ENCODE measurements at regions not wholly inside any gene's neighbourhood (a gene's known extent, or its start where the extent isn't known, plus 50 kb on each side); places are given as distances from the start of the nearest gene placed in this dataset.

- ATAC-seq: no peak
These were observed 582.9 kb downstream of the BRD1 start for GRCh38 chr22:49244466-49245420.

DNA sequence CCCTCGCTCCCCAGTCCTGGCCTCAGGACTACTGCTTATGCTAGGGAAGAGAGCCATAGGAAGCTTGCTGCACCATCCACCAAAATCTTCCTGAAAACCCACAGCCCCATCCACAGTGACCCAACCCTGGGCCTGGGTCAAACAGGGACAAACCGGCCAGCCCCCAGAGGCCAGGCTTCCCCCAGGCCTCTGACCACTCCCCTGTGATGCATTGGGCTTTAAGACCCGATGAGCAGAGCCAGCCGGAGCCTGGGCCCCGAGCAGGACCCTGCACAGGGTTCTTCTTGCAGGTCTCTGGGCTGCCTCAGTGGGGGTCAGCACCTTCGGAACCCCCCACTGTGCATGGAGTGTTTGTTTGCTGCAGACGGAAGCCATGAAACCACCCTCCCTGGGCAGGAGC, 583.7 kb downstream of the BRD1 start:
- no peak for ATAC-seq

- no peak for ATAC-seq
These were observed 584.3 kb downstream of the BRD1 start for GRCh38 chr22:49243335-49243734.

- no peak for ATAC-seq
These were observed 585.2 kb downstream of the BRD1 start for GRCh38 chr22:49242480-49242879.

DNA sequence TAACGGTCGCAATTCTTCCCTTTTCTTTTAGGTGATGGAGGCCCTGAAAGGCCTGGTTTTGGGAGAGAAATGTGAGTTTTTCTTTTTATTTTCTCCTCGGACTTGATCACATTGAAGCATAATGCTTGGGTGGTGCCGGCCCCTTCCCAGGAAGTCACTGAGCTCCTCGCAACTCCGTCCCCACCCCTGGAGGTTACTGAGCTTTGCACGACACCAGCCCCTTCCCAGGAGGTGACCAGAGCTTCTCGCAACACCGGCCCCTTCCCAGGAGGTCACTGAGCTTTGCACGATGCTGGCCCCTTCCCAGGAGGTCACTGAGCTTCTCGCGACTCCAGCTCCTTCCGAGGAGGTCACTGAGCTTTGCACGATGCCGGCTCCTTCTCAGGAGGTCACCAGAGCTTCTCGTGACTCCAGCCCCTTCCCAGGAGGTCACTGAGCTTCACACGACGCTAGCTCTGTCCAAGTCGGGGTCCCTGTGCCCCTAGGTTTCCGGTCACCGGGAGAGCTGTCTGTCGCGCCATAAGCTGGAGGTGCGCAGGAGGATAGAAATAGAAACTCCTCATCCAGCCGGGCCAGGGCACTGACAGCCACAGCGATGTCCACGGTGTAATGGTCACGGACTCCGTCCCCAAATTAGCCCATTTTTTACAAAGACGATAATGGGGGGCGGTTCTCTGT, 586.4 kb downstream of the BRD1 start:
- ATAC-seq: no peak

DNA sequence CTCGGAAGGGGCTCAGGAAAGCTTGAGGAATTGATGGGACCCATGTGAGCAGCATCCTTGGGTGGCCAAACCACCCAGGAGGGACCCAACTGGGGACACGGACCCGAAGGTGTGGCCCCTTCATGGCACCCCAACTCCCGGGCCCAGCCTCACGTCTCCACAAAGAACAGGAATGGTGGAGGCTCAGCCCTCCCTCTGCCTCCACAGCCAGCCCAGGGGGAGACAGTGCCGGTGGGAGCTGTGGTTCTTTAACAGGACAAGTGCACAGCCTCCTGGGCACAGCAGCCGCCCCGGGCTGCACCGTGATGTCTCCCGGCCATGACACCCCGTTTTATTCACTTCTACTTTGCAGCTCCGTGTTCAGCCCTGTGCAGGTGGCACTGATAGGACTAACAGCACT, 587.2 kb downstream of the BRD1 start:
- ATAC-seq: no peak

GRCh38 chr22:49240016-49240380, 587.7 kb downstream of the BRD1 start:
- ATAC-seq: no peak

GRCh38 chr22:49239264-49240015, 588.2 kb downstream of the BRD1 start:
- ATAC-seq: no peak

DNA sequence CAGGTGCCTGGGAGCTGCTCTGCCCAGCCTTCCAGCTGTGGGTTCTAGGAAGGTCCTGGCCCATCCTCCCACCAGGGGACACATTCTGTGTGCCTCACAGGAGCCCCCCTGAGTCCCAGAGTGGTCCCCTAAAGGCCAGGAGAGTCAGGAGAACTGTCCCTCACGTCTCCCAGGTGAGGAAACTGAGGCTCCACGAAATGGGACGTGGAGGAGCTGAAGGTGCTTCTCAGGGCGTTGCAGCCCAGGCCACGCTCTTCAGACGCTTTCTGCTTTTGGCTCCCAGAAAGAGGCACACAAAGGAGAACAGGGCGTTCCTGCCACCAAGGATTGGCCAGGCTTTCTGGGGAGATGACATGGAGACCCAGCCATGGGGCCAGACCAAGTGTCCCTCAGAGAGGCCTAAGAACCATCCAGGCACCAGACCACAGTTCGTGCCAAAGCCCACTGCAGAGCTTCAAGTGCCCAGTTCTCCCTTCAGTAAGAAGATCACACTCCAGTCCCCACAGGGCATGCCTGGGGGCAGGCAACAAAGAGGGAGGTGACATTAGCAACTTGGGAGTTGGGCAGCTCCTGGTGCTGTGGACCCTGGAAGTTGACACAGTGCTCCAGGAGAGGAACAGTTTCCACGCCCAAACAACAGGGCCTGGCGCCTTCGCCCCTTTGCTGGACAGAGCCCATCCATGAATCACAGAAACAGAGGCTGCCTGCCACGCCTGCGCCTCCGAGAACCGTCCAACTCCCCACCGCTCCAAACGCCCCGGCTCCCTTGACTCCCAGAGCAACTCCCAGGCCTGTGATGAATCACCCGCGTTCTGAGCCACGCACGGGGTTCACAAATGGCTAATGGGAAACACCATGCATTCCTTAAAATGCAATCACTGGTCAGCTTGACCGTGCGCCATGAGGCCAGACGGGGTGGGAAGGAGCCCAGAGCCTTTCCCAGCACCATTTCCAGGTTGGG, 589.2 kb downstream of the BRD1 start:
- ATAC-seq: no peak

DNA sequence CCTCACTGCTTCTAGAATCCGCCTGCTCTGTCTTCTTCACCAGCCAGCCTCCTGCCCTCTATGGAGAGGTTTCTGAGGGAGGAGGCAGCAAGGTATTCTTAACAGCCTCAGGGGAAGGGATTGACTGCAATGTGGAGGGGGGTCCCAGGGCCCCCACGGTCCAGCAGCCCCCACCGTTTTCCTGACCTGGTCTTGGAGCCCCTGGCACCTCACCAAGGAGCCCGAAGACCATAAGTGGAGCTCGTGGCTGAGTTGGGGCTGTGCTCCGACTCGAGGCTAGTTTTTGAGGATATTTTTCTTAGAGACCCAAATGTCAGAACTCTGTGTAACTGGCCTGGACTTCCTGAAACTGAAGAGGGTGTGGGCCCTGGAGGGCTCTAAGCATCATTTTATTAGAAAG, 590.0 kb downstream of the BRD1 start:
- no peak for ATAC-seq

GRCh38 chr22:49237279-49237678, 590.4 kb downstream of the BRD1 start:
- no peak for ATAC-seq

DNA sequence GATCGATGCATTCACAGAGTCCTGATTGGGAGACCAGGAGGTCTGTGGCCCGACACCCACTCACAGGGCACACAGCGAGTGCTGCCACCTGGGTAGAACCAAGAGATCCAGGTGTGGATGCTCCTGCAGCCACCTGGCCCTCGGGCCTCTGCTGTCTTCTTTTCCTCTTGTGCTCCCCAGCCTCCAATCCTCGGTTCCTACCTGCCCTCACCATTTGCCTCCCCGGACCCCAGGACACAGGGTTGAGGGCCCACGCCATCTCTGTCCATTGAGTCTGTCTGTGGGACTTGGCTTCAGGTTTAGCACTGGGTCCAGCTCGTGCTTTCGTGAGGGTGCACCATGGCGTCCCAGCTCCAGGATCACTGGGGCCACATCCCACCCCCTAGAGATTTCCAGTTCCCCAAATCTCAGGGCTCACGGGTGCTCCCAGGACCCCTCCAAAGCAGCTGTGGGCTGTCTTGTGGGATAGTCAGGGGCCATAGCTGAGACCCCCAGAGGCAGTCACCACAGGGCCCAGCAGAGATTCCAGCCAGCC, 591.1 kb downstream of the BRD1 start:
- no peak for ATAC-seq

DNA sequence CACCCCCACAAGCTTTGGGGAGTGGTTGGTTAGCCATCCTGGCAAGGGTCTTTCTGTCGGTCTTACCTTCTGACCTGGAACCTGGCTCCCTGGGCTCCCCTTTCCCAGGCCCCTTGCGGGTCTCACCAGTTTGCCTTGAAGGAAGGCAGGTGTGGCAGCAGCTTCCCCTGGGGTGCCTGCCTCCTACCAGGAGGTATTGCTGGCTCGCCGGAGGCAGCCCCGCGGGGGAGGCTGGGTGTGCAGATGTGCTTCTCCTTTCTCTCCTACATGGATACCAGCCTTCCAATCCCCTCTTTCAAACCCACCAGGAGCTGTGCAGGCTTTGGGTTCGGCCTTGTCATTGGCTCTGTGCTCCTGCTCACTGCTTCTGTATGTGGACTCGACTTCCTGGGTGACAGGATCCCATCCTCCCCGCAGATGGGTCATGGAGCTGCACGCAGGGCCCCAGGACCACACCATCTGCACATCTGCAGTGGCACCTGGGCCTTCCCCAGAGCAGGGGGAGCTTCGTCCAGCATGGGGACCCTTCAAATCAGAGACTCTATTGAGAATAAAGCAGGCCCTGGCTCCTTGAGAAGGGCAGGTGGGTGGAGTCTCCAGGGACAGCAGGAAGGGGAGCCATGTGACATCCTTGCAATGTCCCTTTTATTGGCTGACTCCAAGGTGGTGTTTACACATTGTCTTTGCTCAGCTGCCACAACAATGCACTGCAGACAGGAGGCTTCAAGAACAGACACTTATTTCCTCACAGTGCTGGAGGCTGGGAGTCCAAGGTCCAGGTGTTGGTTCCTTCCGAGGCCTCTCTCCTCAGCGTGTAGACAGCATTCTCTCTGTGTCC, 592.0 kb downstream of the BRD1 start:
- no peak for ATAC-seq

DNA sequence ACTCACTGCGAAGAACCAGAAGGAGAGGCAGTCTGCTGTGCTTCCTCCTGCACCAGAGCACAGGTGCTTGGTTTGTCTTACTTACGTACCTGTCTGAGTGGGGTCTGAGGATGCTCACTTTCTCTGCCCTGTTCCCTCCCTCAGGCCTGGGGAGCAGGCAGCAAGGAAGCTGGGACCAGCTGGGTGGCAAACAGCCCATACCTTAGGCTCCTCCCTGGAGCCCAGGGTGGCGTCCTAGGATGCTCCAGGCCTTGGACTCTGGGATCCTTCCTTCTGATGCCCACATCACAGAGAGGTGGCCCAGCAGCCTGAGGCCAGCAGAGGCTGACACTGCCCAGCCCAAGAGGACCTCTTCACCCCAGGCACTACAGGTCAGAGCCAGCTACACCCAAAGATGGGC, 593.2 kb downstream of the BRD1 start:
- ATAC-seq: no peak

DNA sequence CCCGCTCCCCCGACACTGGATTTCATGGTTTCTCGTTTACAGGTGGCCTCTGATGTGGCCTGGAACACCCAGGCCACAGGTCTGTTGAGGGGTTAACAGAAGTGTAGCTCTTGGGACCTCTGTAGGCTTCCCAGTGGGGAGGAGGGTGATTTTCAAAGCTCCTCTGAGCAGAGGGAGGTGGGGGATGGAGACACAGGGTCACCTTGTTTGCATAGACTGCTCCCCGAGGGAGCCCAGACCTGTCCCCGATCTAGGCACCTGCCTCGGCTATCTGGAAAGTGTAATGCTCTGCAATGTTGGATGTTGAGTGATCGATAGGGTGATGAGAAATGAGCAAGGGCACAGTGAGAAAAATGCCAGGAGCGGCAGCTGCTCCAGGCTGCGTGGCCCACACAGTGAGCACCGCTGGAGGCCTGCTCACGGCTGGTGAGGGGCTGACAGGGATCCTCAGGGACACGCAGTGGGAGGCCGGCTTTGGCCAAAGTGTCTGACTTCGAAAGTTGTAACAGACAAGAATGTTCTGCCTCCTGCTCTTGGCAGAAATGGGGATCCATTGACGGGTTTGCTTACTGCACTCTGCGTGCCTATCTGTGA, 594.1 kb downstream of the BRD1 start:
- no peak for ATAC-seq

GRCh38 chr22:49232319-49233067, 595.2 kb downstream of the BRD1 start:
- ATAC-seq: no peak

GRCh38 chr22:49230194-49230577, 597.5 kb downstream of the BRD1 start:
- ATAC-seq: no peak

GRCh38 chr22:49229483-49230193, 598.0 kb downstream of the BRD1 start:
- ATAC-seq: no peak

DNA sequence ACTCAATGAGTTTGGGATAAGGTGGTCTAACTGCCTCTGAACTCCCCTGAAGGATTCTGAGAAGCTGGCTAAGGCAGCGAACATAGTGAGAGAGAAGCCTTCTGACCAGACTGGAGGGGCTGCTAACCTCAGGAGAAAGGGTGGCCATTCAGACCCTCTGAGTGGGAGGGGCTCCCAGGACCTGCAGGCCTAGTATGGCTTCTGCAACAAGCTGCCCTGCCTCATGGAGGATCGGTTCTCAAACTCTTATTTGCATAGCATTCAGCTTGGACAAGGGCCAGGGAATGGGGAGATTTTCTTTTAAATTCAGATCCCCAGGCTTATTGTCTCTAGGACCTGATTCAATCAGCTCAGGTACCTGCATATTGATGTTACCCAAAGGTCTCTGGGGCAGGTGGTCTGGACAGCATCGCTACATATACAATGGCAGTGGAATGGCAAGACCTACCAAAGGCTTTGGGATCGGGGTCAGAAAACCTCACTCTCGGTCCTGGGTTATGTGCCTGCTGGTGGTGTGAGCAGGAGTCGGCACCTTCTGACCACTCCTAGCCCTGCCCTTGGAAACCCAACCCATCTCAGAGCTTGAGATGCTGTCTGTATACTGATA, 599.1 kb downstream of the BRD1 start:
- ATAC-seq: no peak

All from activated CD4-positive, CD25-positive, alpha-beta regulatory T cell treated with anti-CD3 and anti-CD28 coated beads, Interleukin-2, amount 50 U/mL, for 24 hours (primary cell).